ENCODE measurements at regions not wholly inside any gene's neighbourhood (a gene's known extent, or its start where the extent isn't known, plus 50 kb on each side); places are given as distances from the start of the nearest gene placed in this dataset.

GRCh38 chr5:74953554-74953936, 87.4 kb upstream of the FAM169A start:
- no peak for TF ChIP-seq EZH2 (IDR thresholded peaks at IDR 0.05)
- TF ChIP-seq POLR2AphosphoS5 (IDR thresholded peaks at IDR 0.05; ENCODE audit: borderline replicate concordance, low read depth, low read length) = no peak
- no peak for TF ChIP-seq FOXP2 (optimal IDR thresholded peaks at IDR 0.05; ENCODE audit: control extremely low read depth, extremely low read length, insufficient read depth)

Data from SK-N-MC (cell line).